ENCODE measurements at regions not wholly inside any gene's neighbourhood (a gene's known extent, or its start where the extent isn't known, plus 50 kb on each side); places are given as distances from the start of the nearest gene placed in this dataset.
"Not testable (repeated sequence)": the region's sequence is repeated elsewhere in the genome, so short reads cannot be mapped to it uniquely, and the experiment has no call there.

DNA sequence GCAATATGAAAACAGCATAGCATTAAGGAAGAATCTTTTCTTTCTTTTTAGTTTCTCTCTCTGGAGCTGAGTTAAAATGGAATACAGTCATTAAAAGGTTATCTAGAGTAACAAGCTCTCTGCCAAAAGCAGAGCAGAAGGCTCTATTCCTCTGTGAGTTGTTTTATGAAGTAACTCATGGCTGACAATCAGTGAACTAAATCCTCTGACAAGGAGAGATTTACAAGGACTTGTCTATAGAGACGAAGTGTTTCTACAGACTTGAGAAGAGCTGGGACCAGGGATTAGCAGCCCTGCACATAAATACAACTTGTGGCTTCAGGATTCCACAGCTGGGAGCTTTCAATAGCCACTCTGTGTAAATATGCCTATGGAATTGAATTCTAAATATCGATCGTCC is 192.5 kb upstream of the RAG2 start:
- DNase-seq (ENCODE audit: low spot score): no peak

DNA sequence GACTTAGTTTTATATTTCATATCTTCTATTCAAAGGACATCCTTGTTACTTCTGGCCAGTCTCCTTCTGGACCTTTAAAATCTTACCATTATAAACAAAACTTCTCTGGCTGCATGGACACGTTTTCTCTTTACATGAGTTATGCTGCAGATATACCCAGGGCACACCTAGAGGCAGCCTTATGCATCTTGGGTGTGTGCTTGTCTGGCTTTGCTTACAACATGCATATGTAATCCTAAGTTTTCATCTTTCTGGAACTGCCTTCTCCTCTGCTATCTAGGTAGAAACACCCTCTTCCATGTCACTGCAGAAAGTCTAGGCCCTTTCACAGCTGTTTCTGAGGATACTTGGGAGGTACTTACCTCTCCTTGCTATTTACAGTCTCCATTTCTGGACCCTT is 185.8 kb upstream of the RAG2 start:
- DNase-seq (ENCODE audit: low spot score): no peak

DNA sequence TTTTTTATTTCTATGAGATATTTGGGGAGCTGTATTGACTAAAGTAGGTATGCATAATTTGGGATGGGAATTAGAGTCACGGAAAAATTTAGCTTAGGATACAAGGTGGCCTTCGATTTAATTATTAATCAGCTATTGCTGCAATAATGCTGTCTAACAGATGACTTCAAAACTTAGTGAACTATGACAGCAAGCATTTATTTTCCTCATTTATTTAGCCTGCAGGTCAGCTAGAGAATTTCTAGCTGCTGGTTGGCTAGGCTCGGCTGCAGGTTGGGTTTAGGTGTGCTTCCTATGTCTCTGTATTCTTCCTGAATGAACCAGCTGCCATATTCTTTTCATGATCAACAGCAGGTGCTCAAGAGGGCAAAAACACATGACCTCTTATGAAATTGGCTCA is 181.8 kb upstream of the RAG2 start:
- DNase-seq (ENCODE audit: low spot score): no peak

DNA sequence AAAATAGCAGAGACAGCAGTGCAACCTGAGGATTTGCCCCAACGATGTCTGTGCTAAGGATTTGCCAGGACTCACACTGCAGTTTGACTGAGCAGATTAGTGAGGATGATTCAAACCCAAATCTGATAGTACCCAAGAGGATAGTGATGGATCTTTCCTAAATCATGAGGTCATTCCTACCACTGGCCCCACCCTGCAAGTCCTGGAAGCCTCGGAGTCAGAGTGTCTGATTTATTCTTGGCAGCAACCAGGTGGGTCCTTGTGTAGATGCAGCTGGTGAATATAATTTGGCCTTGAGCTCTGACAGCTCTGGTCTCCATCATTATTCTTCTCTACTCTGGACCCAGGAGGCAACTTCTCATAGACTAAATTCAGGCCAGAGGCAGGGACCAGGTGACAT is 179.3 kb upstream of the RAG2 start:
- no peak for DNase-seq (ENCODE audit: low spot score)

DNA sequence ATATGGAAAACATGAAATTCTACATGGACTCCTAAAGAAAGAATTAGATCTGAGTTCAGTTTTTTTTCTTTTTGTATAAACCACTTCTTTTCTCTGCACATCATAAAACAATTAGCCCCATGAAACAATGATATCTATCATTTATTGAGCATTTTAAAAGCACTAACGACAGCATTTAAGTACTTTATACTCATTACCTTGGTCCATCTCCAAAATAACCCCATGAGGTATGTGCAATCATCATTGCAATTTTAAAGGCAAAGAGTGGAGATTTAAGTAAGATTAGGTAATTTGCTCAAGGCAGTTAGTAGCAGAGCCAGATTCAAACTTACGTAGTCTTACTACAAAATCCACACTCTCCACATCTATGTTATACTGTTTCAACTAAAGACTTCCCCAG is 177.7 kb upstream of the RAG2 start:
- no peak for DNase-seq (ENCODE audit: low spot score)

DNA sequence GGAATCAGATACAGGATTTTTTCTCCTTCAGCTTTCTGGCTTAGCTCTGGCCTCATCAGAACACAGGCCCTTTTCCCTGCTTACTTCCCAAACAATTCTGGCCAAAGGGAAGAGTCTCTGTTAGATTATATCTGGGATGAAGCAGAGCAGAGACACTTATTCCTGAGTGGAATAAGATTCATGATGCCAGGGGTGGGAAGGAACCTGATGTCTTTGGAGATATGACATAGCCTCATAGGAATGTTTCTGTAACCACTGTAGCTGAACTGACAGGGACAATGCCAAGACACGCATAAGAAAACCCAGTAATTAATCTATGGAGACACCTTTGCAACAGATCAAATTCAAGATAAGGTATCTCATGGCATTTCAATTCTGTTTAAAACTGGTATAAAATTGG is 177.1 kb upstream of the RAG2 start:
- DNase-seq (ENCODE audit: low spot score): no peak

DNA sequence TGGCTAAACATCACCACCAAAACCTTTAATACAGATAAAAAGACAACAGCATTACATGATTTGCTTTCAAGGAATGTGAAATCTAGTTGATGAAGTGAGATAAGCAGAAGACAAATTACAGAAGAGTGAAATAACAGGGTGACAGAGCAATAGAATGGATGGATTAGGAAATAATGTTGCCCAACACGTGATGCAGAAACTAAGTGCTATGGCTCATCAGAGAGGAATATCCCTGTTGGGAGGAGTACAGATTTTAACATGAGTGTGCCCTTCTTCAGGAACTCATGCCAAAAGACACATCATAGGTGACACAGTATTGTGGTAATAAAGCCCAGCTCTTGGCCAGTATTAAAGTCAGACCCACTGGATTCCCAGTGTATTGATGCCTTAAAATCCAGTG is 176.6 kb upstream of the RAG2 start:
- no peak for DNase-seq (ENCODE audit: low spot score)

DNA sequence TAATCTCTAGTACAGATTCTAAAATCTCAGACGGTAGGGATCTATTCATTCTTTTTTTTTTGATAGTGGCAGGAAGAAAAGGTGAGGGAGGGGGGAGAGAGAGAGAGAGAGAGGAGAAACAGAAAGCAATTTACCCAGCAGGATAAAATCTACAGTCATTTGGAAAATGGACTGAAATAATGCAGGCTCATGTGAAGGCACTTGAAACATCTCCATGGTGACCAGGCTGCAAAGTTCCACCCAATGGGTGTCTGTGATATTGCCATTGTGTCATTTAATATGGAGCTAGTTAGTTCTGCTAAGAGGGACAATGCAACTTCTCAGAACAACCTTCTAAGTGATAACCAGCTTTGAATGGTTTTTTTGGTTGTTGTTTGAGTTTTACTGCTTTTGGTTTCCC is 165.2 kb upstream of the RAG2 start:
- no peak for DNase-seq (ENCODE audit: low spot score)

DNA sequence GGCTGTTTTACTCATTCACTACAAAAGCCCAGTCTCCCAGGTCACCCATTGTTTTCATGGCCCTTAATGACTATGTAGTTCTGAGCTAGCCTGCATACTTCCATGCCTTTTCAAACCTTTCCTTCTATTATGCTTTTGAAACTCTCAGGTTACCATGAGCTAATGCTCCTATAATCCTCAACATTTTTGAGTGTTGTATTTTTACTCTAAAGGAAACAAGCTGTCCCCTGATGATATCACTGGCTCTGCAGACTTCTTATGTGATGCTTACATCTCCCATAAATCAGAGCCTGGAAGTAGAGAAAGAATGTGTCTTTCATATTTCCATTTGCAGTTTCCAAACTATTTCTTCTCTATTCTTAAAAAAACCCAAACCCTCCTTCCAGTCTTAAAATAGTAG is 159.0 kb upstream of the RAG2 start:
- DNase-seq (ENCODE audit: low spot score): no peak

DNA sequence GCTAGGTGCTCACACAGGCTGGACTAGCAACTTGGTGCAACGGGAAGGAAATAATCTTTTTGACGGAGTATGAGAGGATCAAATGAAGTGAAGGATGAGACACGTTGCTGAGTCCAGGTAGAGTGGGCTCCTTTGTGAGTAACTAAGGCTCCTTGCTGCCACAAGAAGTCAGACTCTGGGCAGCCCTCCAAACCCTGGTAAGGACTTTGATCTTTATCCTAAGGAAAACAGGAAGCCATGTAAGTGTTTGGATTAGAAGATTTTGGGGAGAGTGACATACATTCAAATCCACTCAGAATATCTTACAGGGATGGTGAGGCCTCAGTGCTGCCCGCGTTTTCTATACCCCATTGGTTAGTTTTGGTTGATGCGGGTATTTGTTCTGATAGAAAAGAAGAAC is 155.9 kb upstream of the RAG2 start:
- no peak for DNase-seq (ENCODE audit: low spot score)

DNA sequence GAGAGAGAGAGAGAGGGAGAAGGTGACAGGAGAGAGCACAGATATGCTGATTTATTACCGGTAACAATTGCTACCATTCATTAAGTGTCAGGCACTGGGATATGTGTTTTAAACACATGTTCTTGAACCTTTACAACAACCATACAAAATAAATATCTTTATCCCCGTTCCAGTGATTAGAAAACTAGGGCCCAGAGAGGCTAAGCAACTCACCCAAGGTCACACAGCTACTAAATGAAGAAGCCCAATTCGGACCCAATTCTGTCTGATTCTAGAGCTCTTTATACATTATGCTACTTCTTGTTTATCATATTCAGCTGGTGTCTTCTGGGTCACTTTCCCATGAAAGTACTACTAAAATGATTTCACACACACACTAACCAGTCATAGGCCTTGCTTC is 154.0 kb upstream of the RAG2 start:
- no peak for DNase-seq (ENCODE audit: low spot score)

DNA sequence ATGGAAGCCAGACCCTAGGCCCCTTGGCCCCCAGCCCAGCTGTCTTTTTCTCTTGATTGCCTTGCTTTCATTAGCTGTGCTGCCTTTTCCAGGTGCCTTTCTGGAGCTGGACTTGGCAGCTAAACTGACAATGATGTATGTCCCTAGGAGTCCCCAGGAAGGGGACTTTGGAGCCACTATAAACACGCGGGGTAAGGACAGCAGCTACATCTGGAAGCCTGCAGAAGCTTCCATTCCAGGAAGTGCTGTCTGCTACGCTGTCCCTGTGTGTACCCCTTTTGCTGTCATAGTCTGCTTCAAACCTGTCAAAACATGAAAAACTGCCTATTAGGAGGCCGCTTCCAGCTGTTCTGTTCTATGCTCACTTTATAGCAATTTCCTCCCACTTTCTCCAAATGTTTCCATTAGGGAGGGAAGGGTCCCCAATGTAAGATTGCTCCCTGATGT is 153.3 kb upstream of the RAG2 start:
- no peak for DNase-seq (ENCODE audit: low spot score)

DNA sequence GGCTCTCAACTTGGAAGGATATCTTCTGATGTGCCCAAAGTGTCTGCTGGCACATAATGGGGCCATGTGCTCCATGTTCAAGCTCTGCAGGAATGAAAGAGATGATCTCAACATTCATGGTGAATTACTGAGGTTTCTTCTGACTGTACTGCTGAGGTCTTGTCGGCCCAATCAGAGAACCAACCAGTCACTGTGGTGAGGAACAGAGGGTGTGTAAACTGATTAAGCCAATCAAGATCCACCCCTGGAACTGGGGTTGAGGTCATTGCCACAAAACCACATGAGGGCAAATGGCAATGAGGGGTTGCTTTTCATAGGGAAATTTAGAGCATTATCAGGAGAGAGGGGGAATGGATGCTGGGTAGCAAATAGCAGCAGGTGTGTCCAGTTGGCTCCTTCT is 152.3 kb upstream of the RAG2 start:
- no peak for DNase-seq (ENCODE audit: low spot score)

DNA sequence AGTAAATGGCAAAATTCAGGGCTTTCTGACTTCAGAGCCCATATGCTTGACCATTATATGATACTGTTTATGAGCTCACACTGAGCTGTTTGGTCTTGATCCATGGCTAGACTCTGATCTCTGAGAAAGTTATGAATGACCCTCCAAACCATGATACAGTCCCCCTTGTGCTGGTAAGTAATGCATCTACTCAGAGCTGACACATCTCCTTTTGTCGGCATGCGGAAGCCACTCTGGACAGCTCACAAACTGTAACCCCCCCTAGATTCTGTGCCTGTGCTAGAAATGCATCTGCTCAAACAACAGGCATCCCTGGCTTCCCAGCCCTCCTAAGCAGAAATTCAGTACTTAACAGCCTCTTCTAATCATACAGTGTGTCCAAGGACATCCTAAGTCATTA is 150.8 kb upstream of the RAG2 start:
- no peak for DNase-seq (ENCODE audit: low spot score)

DNA sequence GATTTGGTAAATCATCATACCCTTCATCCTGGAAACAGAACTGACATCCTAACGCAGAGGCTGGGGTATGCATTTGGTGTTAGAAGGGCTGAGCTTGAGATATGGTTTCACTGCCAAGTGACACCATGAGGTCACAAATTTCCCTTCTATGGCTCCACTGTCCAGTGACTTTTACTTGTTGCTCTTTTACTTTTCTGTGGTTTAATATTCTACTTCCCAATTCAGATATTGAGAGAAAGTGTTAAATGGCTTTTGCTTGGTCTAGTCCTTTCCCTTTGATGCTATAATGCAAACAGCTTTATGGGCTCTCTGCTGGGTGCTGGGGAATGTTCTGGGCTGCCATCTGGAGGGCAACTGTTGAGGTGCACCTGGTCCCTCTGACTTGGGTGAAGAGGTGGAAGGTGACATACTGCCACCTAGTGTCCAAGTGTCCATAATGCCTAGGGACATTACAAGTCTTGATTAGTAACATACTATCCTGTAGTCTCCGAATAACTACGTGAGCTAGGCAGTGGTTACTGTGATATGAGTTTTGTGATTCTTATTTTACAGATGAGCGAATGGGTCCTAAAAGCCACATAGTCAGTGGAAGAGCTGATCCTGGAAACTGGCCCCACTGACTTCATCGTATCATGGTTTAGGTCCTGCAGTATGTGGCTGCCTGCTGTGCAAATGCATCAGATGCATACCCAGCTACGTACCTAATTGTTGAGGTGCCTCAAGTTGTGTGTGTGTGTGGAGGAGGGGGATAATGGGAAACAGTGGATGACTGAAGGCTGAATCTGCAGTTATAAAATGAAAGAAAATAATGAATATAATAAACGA is 149.1 kb upstream of the RAG2 start:
- DNase-seq (ENCODE audit: low spot score): peak; percentile 95

DNA sequence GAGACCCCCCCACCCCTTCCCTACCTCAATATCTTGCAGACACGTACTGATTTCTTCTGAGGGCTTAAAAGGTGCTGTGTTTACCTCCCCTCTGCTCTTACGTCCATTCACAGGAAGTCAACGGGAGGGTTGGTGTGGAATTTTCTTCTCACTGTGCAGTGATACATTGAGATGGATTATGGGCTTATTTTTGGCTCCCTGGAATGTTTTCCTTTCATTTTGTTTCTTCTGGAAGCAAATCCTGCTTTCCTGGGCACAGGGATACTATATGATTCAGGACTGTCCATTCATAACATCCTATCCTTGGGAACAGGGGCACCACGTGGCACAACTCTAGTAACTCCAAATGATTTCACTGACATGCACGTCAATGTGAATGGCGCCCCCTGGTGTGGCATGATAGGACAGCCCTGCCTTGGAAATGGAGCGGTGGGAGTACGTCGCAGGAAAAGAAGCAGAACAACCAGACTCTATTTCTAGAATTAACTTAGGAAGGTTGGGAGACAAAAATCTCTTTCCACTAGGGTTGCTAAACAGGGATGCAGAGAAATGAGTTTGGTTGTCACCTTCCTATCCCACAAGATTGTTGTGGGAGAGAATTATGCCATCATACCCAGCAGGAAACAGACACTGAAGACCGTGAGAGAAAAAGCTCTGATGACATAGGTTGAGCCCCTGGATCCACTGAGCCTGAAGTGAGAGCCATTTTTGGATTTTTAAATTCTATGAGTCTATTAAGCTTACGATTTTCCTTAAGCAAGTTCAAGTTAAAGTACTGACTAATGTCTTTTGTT is 146.5 kb upstream of the RAG2 start:
- peak; percentile 75 for DNase-seq (ENCODE audit: low spot score)

DNA sequence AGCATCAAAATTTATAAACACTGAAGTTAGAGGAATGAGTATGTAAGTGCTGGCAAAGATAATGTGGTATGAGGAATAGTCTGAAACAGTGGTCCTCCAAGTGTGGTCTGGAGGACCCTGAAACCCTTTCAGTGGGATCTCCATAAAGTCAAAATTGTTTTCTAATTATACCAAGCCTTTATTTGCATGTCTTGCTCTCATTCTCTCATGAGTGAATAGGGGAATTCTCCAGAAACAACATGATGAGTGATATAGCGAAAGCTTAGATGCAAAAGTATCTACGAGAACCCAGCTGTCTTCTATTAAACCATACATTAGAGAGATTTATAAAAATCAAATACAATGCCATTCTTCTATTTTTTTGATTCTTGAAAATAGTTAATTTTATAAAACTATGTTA is 145.0 kb upstream of the RAG2 start:
- DNase-seq (ENCODE audit: low spot score): no peak

DNA sequence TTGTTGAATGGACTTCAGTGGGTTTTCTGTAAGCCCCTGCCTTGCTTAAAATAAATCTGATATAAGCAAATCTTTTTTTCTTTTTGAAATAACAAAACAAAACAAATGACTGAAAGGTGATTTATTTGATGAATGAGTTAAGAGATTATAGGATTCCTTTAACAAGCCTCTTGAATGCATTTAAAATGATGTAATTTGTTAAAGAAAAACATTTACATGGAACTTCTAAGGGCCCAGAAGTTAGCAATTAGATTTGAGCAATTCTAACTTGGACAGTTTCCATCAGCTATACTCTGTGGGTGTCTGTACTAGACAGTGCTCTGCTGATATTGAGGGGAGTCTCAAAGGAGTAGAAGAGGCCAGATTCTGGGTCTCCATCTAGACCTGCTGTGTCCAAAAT is 143.5 kb upstream of the RAG2 start:
- no peak for DNase-seq (ENCODE audit: low spot score)

DNA sequence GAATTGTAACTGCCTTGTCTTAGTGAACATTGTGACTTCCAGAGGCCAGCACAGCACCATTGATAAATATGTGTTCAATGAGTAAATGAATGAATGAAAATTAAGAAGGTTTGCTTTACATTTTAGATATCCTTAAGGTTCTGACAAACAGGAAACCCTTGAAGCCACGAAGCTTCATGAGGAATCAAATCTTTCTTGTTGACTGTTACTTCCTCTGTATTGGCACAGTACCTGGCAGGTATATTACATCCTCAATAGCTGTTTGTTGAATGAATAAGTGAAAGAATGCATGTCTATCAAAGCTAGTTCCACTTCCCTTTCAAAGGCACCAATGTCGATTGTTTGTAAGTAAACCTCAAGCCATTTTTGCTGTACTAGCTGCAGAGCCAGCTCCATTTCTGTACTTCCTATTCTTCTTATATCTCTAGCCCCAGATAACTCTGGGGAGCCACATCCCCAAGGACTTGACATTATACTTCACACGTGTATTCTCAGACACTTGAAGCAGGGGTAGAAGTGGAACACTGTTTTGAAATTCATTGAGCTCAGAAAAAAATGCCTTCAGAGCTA is 140.3 kb upstream of the RAG2 start:
- peak; percentile 43 for DNase-seq (ENCODE audit: low spot score)

DNA sequence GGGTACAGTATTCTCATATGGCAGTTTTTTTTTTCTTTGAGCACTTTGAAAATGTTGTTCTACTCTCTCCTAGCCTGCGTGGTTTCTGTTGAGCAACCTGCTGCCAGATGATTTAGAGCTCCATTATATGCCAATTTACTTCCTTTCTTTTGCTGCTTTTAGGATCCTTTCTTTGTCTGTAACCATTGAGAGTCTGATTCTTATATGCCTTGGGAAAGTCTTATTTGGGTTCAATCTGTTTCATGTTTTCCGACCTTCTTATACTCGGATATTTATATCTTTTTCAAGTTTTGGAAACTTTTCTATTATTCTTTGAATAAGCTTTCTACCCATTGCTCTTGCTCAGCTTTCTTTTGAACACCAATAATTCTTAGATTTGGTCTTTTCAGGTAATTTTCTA is 138.1 kb upstream of the RAG2 start:
- no peak for DNase-seq (ENCODE audit: low spot score)

DNA sequence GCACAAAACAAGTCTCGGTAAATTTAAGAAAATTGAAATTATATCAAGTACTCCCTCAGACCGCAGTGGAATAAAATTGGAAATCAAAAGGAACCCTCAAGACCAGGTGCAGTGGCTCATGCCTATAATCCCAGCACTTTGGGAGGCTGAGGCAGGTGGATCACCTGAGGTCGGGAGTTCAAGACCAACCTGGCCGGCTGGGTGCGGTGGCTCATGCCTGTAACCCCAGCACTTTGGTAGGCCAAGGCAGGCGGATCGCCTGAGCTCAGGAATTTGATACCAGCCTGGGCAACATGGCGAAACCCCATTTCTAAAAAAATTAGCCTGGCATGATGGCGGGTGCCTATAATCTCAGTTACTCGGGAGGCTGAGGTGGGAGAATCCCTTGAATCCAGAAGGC is 135.7 kb upstream of the RAG2 start:
- DNase-seq (ENCODE audit: low spot score): not testable (repeated sequence)

DNA sequence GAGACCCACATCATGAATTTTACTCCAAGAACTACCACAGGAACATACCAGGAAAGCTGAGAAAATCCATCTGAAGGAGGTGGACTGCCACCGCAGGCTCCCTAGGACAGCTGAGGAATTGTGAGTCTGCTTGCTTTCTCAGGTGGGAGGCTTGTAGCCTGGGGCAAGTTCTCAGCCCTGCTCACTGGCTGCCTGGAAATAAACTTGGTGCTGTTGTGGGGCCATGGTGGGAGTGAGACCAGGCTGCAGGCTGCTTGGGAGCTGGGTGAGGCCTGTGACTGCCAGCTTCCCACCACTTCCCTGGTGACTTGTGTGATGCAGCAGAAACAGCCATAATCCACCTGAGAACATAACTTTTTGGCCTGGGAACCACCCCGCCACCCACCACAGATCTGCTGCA is 132.7 kb upstream of the RAG2 start:
- no peak for DNase-seq (ENCODE audit: low spot score)

DNA sequence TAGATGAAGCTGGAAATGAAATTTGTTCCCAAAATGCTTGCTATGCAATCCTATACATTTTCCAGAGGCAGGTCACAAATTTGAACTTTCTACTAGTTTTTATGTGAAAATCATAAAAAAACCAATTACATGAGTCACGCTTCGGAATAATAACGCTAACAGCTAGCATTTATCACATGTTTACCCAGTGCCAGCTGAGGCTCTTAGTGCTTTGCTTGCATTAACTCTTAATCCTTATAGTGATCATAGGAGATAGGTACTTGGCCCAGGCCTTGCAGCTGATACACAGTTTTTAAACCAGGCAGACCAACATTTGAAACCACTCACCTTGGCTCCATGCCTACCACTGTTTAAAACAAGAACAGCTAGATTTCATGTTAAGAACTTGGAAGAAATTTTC is 131.8 kb upstream of the RAG2 start:
- DNase-seq (ENCODE audit: low spot score): no peak
